ENCODE measurements at regions not wholly inside any gene's neighbourhood (a gene's known extent, or its start where the extent isn't known, plus 50 kb on each side); places are given as distances from the start of the nearest gene placed in this dataset.

DNA sequence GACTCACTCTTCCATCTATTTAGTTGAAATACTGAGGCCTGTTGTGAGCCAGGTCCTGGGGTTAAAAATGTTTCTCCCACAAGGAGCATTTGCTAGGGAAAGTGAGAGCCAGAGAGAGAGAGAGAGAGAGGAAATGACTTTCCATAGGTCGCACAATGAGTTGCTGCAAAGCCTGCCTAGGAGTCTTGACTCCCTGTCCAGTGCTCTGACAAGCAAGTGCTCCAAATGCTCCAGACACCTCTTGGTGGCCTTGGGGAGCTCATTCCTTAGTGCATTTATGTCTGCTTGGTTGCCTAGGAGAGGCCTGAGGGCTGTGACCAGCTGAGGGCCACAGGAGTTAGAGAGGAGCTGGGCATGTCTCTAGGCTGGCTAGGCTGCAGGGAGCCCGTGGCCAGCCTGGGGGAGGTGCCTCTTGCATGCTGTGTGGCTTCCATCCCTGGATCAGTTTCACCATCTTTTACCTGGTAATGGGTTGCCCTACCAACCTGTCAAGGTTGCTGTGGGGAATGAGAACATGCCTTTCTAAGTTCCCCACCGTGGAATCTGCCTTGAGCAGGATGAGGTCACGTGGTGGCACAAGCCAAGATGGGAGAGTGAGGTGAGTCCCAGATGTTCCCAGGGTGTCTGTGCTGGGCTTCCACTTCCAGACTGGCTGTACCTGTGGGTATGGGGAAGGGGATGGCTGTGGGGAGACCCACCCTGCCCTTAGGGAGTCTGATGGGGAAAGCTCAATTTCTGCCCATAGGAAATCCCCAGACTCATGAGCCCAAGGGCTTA, 105.0 kb downstream of the VEGFA start:
- WGBS: 53% methylated on average over 3 of the region's 4 CpGs

DNA sequence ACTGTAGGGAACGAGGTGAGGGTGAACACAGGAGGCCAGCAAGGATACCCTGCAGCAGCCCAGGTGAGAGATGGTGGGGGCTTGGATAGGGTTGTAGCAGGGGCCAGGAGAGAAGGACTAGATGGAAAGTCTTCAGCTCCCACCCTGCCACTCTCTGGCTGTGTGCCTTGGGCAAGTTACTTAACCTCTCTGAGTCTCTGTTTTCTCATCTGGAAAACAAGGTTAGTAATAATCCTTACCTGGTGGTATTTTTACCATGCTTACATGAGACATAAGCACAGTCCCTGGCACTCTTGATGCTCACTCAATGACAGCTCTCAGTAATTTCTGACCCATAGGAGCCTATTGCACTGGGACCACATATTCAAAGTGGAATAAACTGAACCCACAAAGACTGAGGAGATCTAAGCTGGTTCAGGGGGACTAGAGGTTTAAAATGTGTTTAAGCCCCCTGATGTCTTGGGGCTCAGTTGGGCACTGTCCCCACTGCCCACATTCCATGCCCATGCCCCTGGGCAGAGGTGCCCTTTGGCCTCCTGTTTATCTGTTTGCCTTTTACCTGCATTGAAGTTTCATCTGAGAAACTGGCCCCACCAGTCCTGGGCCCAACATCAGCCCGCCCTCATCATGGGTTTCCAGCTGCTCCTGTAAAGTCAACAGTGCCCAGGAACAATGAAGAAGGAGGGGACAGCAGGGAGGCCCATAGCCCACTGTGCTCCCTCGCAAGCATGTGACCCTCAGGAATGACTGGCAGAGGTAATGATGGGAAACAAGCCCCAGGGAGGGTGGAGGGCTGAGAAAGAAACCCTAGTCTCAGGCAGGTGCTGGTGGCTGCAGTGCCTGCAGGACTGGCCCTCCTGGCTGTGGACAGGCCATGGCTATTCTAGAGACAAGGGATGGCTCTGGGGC, 104.0 kb downstream of the VEGFA start:
- DNase-seq (ENCODE audit: low spot score in 2 of 2): no peak
- H3K27me3 ChIP-seq: no peaks in the 10 kb centered on the region
- WGBS: 93% methylated on average over 3 of the region's 3 CpGs
- no peaks in the 10 kb centered on the region for H3K9me3 ChIP-seq
- H3K36me3 ChIP-seq: no peaks in the 10 kb centered on the region
- H3K27ac ChIP-seq: no peak overlapping the region
- no peak overlapping the region for H3K4me3 ChIP-seq
- peaks cover 4% of the 10 kb centered on the region for H3K4me1 ChIP-seq
- TF ChIP-seq POLR2AphosphoS5 (IDR thresholded peaks at IDR 0.05) (no peak), EP300 (IDR thresholded peaks at IDR 0.05) (no peak)
- TF ChIP-seq, protein P1, sequence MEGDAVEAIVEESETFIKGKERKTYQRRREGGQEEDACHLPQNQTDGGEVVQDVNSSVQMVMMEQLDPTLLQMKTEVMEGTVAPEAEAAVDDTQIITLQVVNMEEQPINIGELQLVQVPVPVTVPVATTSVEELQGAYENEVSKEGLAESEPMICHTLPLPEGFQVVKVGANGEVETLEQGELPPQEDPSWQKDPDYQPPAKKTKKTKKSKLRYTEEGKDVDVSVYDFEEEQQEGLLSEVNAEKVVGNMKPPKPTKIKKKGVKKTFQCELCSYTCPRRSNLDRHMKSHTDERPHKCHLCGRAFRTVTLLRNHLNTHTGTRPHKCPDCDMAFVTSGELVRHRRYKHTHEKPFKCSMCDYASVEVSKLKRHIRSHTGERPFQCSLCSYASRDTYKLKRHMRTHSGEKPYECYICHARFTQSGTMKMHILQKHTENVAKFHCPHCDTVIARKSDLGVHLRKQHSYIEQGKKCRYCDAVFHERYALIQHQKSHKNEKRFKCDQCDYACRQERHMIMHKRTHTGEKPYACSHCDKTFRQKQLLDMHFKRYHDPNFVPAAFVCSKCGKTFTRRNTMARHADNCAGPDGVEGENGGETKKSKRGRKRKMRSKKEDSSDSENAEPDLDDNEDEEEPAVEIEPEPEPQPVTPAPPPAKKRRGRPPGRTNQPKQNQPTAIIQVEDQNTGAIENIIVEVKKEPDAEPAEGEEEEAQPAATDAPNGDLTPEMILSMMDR (IDR thresholded peaks at IDR 0.05): no peak

More for the DNA sequence above, 105.0 kb downstream of the VEGFA start:
- TF ChIP-seq EP300 (IDR thresholded peaks at IDR 0.05): no peak
- TF ChIP-seq, protein P1 (IDR thresholded peaks at IDR 0.05): no peak
- Histone ChIP-seq H3K9me3 (no peaks in the 10 kb centered on the region), H3K36me3 (no peaks in the 10 kb centered on the region), H3K27me3 (no peaks in the 10 kb centered on the region), H3K27ac (no peak overlapping the region), H3K4me1 (peaks cover 10% of the 10 kb centered on the region), H3K4me3 (no peak overlapping the region)
- DNase-seq (ENCODE audit: low spot score in 2 of 2): no peak

DNA sequence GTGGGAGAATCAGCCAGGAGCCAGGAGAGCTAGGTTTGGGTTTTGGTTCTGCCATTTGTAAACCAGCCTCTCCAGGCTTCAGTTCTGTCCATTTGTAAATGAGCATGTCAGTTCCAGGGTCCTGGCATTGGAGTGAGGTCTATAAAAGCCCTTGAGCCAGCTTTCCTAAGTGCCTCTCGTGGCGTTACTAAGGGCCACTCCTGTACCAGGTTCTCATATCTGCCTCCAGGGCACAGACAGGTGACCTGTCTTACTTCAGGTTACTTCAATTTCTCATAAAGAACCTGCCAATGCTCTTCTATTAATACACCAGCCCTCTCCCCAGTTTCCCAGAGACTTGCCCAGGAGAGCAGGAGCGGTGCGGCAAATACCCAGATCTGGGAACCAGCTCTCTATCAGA, 101.9 kb downstream of the VEGFA start:
- Histone ChIP-seq H3K4me3 (no peak overlapping the region), H3K36me3 (no peaks in the 10 kb centered on the region), H3K4me1 (no peaks in the 10 kb centered on the region), H3K27ac (no peak overlapping the region), H3K27me3 (no peaks in the 10 kb centered on the region), H3K9me3 (no peaks in the 10 kb centered on the region)
- TF ChIP-seq POLR2A (IDR thresholded peaks at IDR 0.05): no peak
- TF ChIP-seq POLR2AphosphoS5 (IDR thresholded peaks at IDR 0.05): no peak
- TF ChIP-seq, protein P1 (IDR thresholded peaks at IDR 0.05): no peak
- no peak for TF ChIP-seq EP300 (IDR thresholded peaks at IDR 0.05)
- 95% methylated on average over 4 of the region's 4 CpGs for WGBS
- DNase-seq (ENCODE audit: low spot score in 2 of 2): no peak

DNA sequence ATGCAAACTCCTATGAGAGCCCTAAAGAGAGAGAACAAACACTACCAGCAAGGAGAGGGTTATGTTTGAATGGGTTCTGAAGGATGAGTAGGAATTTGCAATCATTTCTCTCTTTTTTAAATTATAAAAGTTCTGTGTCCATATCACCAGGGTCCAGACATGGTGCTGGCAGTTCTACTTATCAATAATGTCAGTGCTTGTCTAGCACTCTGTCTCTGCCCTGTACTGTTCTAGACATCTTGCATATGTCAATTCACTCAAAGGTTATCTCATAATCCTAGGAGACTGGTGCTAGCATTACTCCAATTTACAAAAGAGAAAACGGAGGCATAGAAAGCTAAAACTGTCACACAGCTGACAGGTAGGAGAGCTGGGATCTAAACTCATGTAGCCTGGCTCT, 101.3 kb downstream of the VEGFA start:
- Histone ChIP-seq H3K27me3 (no peaks in the 10 kb centered on the region), H3K4me1 (no peaks in the 10 kb centered on the region), H3K27ac (no peak overlapping the region), H3K4me3 (no peak overlapping the region), H3K9me3 (no peaks in the 10 kb centered on the region), H3K36me3 (no peaks in the 10 kb centered on the region)
- DNase-seq (ENCODE audit: low spot score in 2 of 2): no peak
- WGBS: 91% methylated on average over 1 of the region's 1 CpG
- TF ChIP-seq EP300 (IDR thresholded peaks at IDR 0.05) (no peak), POLR2AphosphoS5 (IDR thresholded peaks at IDR 0.05) (no peak), POLR2A (IDR thresholded peaks at IDR 0.05) (no peak)
- TF ChIP-seq, protein P1 (IDR thresholded peaks at IDR 0.05): no peak

DNA sequence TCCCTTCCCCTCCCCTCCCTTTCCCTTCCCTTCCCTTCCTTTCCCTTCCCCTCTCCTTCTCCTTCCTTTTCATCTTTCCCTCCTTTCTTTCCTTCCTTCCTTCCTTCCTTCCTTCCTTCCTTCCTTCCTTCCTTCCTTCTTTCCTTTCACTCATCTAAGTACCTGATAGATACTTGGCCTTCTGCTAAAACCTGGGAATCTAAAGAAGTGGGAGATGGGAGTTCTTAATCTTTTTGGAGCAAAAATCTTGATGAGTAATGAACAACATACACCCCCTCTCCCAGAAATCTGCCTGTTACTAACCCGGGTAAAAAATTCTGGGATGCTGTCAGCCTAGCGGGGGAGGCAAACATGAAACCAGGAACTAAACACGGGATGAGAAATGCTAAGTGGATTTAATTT, 100.7 kb downstream of the VEGFA start:
- TF ChIP-seq EP300 (IDR thresholded peaks at IDR 0.05): no peak
- Histone ChIP-seq H3K4me3 (no peak overlapping the region), H3K36me3 (no peaks in the 10 kb centered on the region), H3K27ac (no peak overlapping the region), H3K4me1 (no peaks in the 10 kb centered on the region), H3K9me3 (no peaks in the 10 kb centered on the region), H3K27me3 (no peaks in the 10 kb centered on the region)
- 64% methylated on average over 3 of the region's 3 CpGs for WGBS
- DNase-seq (ENCODE audit: low spot score in 2 of 2): no peak
